ENCODE measurements at regions not wholly inside any gene's neighbourhood (a gene's known extent, or its start where the extent isn't known, plus 50 kb on each side); places are given as distances from the start of the nearest gene placed in this dataset.

DNA sequence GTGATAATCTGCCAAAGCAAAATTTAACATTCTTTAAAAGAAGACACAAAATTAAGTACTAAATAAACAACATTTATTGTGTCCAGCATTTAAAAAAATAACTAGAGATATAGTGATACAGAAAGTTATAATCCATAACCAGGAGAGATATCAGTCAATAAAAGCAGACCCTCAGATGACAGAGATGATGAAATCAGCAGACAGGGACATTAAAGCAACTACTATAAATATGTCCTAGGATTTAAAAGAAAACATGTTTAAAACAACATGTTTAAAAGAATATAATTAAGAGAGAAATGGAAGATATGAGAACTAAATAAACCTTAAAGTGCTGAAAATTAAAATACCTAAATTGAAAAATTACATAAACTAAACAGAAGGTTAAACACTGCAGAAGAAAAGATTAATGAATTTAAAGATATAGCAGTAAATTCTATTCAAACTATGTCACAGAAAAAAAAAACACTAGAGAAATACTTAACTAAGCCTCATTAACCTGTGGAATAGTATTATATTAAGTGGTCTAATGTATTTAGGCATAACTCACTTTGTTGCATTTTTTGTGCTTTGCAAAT is 261.2 kb upstream of the NR5A2 start:
- TF ChIP-seq, protein P1, sequence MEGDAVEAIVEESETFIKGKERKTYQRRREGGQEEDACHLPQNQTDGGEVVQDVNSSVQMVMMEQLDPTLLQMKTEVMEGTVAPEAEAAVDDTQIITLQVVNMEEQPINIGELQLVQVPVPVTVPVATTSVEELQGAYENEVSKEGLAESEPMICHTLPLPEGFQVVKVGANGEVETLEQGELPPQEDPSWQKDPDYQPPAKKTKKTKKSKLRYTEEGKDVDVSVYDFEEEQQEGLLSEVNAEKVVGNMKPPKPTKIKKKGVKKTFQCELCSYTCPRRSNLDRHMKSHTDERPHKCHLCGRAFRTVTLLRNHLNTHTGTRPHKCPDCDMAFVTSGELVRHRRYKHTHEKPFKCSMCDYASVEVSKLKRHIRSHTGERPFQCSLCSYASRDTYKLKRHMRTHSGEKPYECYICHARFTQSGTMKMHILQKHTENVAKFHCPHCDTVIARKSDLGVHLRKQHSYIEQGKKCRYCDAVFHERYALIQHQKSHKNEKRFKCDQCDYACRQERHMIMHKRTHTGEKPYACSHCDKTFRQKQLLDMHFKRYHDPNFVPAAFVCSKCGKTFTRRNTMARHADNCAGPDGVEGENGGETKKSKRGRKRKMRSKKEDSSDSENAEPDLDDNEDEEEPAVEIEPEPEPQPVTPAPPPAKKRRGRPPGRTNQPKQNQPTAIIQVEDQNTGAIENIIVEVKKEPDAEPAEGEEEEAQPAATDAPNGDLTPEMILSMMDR (IDR thresholded peaks at IDR 0.05): no peak
- TF ChIP-seq POLR2A (IDR thresholded peaks at IDR 0.05): no peak

All from vagina (tissue), 2 donors.